DND-41 (cell line): ENCODE measurements at regions not wholly inside any gene's neighbourhood (a gene's known extent, or its start where the extent isn't known, plus 50 kb on each side); places are given as distances from the start of the nearest gene placed in this dataset.
"Not testable (repeated sequence)": the region's sequence is repeated elsewhere in the genome, so short reads cannot be mapped to it uniquely, and the experiment has no call there.

Experiments
- EZH2 ChIP-seq: IDR thresholded peaks from 3 replicates; pipeline ENCODE4 v1.6.1; 2012; ENCODE audit warnings: borderline replicate concordance, low read depth, mild to moderate bottlenecking, moderate library complexity, low read length, inconsistent platforms; ENCODE audit not compliant: severe bottlenecking
- TF ChIP-seq, protein P1 (sequence below): IDR thresholded peaks from 2 replicates; pipeline ENCODE4 v1.5.1; 2012; ENCODE audit warnings: borderline replicate concordance, low read length, moderate library complexity, mild to moderate bottlenecking; ENCODE audit not compliant: poor library complexity, severe bottlenecking; ENCODE audit errors: extremely low read depth

DNA sequence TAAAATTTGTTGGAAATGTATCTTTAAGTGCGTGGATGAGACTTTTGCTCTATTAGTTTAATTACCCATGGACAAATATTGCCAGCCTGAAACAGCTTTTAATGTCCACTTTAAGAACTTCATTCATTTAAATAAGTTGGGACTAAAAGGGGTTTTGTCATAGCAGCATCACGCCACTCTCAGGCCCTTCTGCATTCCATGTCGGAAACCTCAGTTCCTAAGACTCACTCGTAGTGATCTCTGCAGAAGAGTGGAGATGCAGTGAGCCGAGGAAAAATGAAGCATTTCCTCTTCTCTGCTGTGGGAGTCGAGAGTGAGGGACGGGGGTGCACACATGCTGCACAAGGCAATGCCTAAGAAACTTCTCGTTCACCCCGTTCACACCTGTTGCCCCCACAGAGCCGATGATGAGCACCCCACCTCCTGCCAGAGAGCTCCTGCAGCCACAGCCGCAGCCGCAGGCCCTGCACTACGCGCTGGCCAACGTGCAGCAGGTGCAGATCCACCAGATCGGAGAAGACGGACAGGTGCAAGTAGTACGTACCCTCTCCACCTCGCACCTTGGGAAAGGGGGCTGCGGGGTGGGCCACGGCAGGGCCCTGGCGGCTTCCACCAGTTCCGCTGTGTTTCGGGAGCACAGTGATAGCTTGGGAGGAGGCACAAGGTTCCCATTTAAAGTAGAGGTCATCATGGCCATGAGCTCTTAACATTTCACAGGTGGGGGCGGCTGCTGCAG, 68.8 kb upstream of the CRYM start:
- TF ChIP-seq, protein P1, sequence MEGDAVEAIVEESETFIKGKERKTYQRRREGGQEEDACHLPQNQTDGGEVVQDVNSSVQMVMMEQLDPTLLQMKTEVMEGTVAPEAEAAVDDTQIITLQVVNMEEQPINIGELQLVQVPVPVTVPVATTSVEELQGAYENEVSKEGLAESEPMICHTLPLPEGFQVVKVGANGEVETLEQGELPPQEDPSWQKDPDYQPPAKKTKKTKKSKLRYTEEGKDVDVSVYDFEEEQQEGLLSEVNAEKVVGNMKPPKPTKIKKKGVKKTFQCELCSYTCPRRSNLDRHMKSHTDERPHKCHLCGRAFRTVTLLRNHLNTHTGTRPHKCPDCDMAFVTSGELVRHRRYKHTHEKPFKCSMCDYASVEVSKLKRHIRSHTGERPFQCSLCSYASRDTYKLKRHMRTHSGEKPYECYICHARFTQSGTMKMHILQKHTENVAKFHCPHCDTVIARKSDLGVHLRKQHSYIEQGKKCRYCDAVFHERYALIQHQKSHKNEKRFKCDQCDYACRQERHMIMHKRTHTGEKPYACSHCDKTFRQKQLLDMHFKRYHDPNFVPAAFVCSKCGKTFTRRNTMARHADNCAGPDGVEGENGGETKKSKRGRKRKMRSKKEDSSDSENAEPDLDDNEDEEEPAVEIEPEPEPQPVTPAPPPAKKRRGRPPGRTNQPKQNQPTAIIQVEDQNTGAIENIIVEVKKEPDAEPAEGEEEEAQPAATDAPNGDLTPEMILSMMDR = not testable (repeated sequence)
- not testable (repeated sequence) for TF ChIP-seq EZH2
